Loucy (cell line): ENCODE measurements at regions not wholly inside any gene's neighbourhood (a gene's known extent, or its start where the extent isn't known, plus 50 kb on each side); places are given as distances from the start of the nearest gene placed in this dataset.

Experiments
- H2AFZ ChIP-seq: fragments of 200-600 bp; sonication (generic); 2 replicates; pipeline ENCODE4 v1.6.0; 2016; ENCODE audit warnings: antibody characterized with exemption, mild to moderate bottlenecking, low read length, moderate library complexity
- H3F3A ChIP-seq: fragments of 200-600 bp; 2 replicates; pipeline ENCODE4 v1.6.0; 2016; ENCODE audit warnings: antibody characterized with exemption, low read depth, mild to moderate bottlenecking
- H3K27me3 ChIP-seq: fragments of 200-600 bp; sonication (generic); 2 replicates; pipeline ENCODE4 v1.6.1; 2014; ENCODE audit warnings: low read length, mild to moderate bottlenecking; ENCODE audit not compliant: insufficient read depth, poor library complexity, severe bottlenecking
- H3K36me3 ChIP-seq: fragments of 200-600 bp; sonication (generic); 2 replicates; pipeline ENCODE4 v1.6.1; 2016; ENCODE audit warnings: low read length; ENCODE audit not compliant: insufficient read depth
- H3K4me1 ChIP-seq: fragments of 200-600 bp; sonication (generic); 2 replicates; pipeline ENCODE4 v1.5.1; 2014; ENCODE audit warnings: low read length, mild to moderate bottlenecking; ENCODE audit not compliant: insufficient read depth, poor library complexity, severe bottlenecking
- H3K4me2 ChIP-seq: fragments of 200-600 bp; sonication (generic); 2 replicates; pipeline ENCODE4 v1.6.0; 2014; ENCODE audit warnings: antibody characterized with exemption, low read length, low read depth, mild to moderate bottlenecking; ENCODE audit not compliant: poor library complexity, severe bottlenecking
- H3K4me3 ChIP-seq: fragments of 200-600 bp; sonication (generic); 2 replicates; pipeline ENCODE4 v1.5.1; 2014; ENCODE audit warnings: low read length, mild to moderate bottlenecking, mixed read lengths; ENCODE audit not compliant: poor library complexity, severe bottlenecking
- H3K79me2 ChIP-seq: fragments of 200-600 bp; sonication (generic); 2 replicates; pipeline ENCODE4 v1.6.1; 2014; ENCODE audit warnings: low read length; ENCODE audit not compliant: insufficient read depth
- H3K9ac ChIP-seq: fragments of 200-600 bp; sonication (generic); 2 replicates; pipeline ENCODE4 v1.6.0; 2014; ENCODE audit warnings: mild to moderate bottlenecking, low read depth, low read length, moderate library complexity; ENCODE audit not compliant: poor library complexity, severe bottlenecking
- H3K9me2 ChIP-seq: fragments of 200-600 bp; sonication (generic); replicated peaks from 2 replicates; pipeline ENCODE4 v1.6.1; 2016; ENCODE audit warnings: low read depth, low read length, mixed read lengths
- H3K9me3 ChIP-seq: fragments of 200-600 bp; sonication (generic); 2 replicates; pipeline ENCODE4 v1.6.1; 2014; ENCODE audit warnings: mild to moderate bottlenecking, antibody characterized with exemption, low read length, low read depth; ENCODE audit not compliant: insufficient read depth
- H4K20me1 ChIP-seq: fragments of 200-600 bp; sonication (generic); 2 replicates; pipeline ENCODE4 v1.6.0; 2014; ENCODE audit warnings: antibody characterized with exemption, low read length, mild to moderate bottlenecking; ENCODE audit not compliant: insufficient read depth, poor library complexity, severe bottlenecking
- EZH2phosphoT487 ChIP-seq: fragments of 200-600 bp; IDR thresholded peaks from 2 replicates; pipeline ENCODE4 v1.6.1; 2018; ENCODE audit warnings: antibody characterized with exemption, mild to moderate bottlenecking, moderate library complexity, borderline replicate concordance
- TF ChIP-seq, protein P1 (sequence below): fragments of 200-600 bp; sonication (generic); conservative IDR thresholded peaks from 2 replicates; pipeline ENCODE4 v1.5.1; 2014; ENCODE audit warnings: mild to moderate bottlenecking, antibody characterized with exemption, low read length

DNA sequence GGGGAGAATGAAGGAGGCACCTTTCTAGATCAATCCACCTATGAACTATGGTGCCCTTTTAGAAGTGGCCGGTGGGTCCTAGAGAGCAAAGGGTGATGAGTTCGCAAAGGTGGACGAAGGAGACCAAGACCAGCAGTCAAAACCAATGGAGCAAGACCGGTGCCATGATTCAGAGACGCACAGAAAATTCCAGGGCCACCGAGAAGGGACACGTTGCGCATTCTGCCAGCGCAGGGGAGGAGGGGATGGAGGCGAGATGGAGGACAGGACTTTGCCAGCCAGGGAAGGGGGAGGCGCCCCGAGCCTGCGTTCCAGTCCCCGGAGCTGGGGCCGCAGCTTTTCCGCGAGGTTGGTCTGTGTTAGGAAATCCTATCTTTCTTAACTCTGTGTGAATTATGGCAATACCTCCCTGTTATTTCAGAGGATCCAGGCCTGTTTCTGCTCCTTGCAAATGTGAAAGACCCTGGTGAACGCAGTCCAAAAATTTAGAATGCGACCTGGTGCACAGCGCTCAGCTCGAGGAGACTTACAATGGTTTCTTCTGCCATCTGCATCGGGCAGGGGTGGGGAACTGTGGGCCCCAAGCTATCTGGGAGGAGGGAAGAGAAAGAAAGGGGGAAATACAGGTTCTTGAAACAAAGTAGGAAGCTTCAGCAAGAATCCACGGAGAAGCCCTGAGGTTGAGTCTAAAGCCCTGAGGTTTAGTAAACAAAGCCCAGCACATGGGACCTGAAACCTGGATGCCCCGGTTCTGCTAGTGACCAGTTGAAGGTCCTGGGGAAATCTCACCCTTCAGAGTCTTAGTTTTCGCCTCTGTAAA, 129.4 kb downstream of the MRPS6 start:
- Histone ChIP-seq H3K79me2 (no peaks in the 10 kb centered on the region), H3K9ac (no peak overlapping the region), H2AFZ (no peak overlapping the region), H3K9me2 (no peaks in the 10 kb centered on the region), H4K20me1 (no peaks in the 10 kb centered on the region), H3K4me1 (peaks cover 25% of the 10 kb centered on the region), H3K27me3 (no peaks in the 10 kb centered on the region), H3F3A (no peaks in the 10 kb centered on the region), H3K36me3 (no peaks in the 10 kb centered on the region), H3K4me2 (no peak overlapping the region), H3K4me3 (no peak overlapping the region), H3K9me3 (no peaks in the 10 kb centered on the region)
- TF ChIP-seq, protein P1, sequence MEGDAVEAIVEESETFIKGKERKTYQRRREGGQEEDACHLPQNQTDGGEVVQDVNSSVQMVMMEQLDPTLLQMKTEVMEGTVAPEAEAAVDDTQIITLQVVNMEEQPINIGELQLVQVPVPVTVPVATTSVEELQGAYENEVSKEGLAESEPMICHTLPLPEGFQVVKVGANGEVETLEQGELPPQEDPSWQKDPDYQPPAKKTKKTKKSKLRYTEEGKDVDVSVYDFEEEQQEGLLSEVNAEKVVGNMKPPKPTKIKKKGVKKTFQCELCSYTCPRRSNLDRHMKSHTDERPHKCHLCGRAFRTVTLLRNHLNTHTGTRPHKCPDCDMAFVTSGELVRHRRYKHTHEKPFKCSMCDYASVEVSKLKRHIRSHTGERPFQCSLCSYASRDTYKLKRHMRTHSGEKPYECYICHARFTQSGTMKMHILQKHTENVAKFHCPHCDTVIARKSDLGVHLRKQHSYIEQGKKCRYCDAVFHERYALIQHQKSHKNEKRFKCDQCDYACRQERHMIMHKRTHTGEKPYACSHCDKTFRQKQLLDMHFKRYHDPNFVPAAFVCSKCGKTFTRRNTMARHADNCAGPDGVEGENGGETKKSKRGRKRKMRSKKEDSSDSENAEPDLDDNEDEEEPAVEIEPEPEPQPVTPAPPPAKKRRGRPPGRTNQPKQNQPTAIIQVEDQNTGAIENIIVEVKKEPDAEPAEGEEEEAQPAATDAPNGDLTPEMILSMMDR, result no peak
- no peak for TF ChIP-seq EZH2phosphoT487

DNA sequence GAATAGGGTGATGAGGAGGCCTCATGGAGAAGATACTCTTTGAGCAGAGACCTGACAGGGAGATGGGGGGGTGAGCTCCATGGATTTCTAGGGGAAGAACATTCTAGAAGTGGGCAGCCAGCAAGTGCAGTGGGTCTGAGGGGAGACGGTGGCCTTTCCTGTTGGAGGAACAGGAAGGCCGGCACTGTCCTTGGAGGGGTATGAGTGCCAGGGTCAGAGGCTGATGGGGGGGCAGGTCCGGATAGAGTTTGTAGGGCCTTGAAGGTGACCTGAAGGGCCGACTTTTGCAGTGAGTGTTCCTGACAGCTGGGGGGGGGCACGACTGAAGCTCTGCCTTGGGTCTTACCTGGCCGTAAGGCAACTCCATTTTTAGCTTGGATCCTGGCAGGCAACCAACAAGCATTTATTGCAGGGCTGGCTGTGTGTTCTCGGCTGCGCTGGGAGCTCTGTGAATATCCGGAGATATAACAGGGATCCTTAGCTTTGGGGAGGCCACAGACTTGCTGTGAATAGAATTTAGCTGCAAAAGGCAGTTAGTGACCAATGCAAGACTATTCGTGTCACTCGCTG, 130.6 kb downstream of the MRPS6 start:
- Histone ChIP-seq H3K4me3 (no peak overlapping the region), H3K4me2 (no peak overlapping the region), H3K27me3 (no peaks in the 10 kb centered on the region), H3K79me2 (no peaks in the 10 kb centered on the region), H2AFZ (no peak overlapping the region), H4K20me1 (no peaks in the 10 kb centered on the region), H3K9me3 (no peaks in the 10 kb centered on the region), H3K9me2 (no peaks in the 10 kb centered on the region), H3K4me1 (peaks cover 14% of the 10 kb centered on the region), H3K9ac (no peak overlapping the region), H3F3A (no peaks in the 10 kb centered on the region), H3K36me3 (no peaks in the 10 kb centered on the region)
- no peak for TF ChIP-seq EZH2phosphoT487
- TF ChIP-seq, protein P1, result no peak

DNA sequence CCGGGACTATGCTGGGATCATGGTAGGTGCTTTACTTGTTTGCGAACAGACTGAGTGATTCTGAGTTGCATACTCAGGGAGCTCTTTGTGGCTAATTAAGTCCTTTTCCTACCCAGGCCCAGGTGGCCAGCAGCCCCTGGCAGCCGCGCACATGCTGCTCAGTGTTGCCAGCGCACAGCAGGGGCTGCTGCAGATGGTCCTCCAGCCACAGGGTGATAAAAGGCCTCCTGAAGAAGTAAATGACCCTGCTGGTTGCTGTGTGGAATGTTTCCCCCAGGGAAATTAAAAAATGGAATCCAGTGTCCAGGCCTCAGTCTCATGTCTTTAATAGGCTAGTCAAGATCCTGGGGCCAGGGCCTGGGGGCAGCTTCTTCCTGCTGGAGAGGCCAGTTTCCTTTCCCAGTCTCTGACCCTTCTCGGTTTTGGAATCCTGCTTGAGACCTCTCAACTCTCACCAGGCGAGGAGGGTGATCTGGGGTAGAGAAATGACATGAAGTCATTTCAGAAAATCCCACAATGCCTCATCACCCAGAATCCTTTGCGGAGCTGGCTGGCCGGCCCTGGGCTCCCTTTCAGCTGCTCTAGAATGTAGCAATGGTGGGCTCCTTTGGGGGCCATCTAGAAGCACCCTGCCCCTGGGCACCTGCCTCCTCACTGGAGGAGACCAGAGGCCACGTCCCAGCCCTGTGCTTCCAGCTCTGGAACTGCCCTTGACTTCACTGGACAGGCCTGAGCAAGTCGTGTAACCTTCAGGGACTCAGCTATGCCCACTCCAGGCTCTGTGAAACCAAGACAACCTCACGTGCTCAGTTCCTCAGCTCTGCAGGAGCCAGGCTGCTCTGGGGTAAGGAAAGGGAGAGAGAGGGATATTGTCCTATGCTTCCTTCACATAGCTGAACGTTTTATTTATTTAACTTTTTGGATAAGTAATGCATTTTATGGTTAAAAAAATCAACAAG, 131.4 kb downstream of the MRPS6 start:
- Histone ChIP-seq H3K4me3 (no peak overlapping the region), H3K9me2 (no peaks in the 10 kb centered on the region), H3K4me1 (peaks cover 6% of the 10 kb centered on the region), H3K27me3 (no peaks in the 10 kb centered on the region), H3K79me2 (no peaks in the 10 kb centered on the region), H4K20me1 (no peaks in the 10 kb centered on the region), H3K36me3 (no peaks in the 10 kb centered on the region), H3K9me3 (peaks cover 4% of the 10 kb centered on the region; the same call in 1 of the 2 replicates), H3F3A (no peaks in the 10 kb centered on the region), H3K4me2 (no peak overlapping the region), H2AFZ (no peak overlapping the region), H3K9ac (no peak overlapping the region)
- TF ChIP-seq, protein P1, result no peak
- TF ChIP-seq EZH2phosphoT487, result no peak
